GM23338 (cell line): ENCODE measurements at regions not wholly inside any gene's neighbourhood (a gene's known extent, or its start where the extent isn't known, plus 50 kb on each side); places are given as distances from the start of the nearest gene placed in this dataset.
A peak's percentile ranks its signal among the peaks of the same experiment; 100 is the strongest.

Source experiments
- ATAC-seq: fragments of 200-7000 bp; cut with Tn5 transposase; 3 replicates; pipeline ENCODE4 v1.9.1; 2020
- DNase-seq: peaks from one replicate; pipeline ENCODE4 v3.0.0-alpha.2; 2015; ENCODE audit warnings: low spot score
- H2AFZ ChIP-seq: fragments of 200-600 bp; sonication (generic); 2 replicates; pipeline ENCODE4 v1.8.0; 2016; ENCODE audit warnings: antibody characterized with exemption, mild to moderate bottlenecking, moderate library complexity
- H3F3A ChIP-seq: fragments of 200-600 bp; sonication (generic); replicated peaks from 2 replicates; pipeline ENCODE4 v1.8.0; 2017; ENCODE audit warnings: antibody characterized with exemption, mixed run types, low read depth
- H3K27ac ChIP-seq: fragments of 200-600 bp; sonication (generic); 2 replicates; pipeline ENCODE4 v1.6.1; 2016; ENCODE audit warnings: low read depth
- H3K27me3 ChIP-seq: fragments of 200-600 bp; sonication (generic); 2 replicates; pipeline ENCODE4 v1.8.0; 2016; ENCODE audit warnings: mild to moderate bottlenecking, mixed run types, moderate library complexity; ENCODE audit not compliant: insufficient read depth
- H3K36me3 ChIP-seq: fragments of 200-600 bp; sonication (generic); 2 replicates; pipeline ENCODE4 v1.8.0; 2016; ENCODE audit warnings: mild to moderate bottlenecking; ENCODE audit not compliant: insufficient read depth
- H3K4me1 ChIP-seq: fragments of 200-600 bp; sonication (generic); 2 replicates; pipeline ENCODE4 v1.8.0; 2016; ENCODE audit warnings: mild to moderate bottlenecking, moderate library complexity; ENCODE audit not compliant: insufficient read depth
- H3K4me2 ChIP-seq: fragments of 200-600 bp; sonication (generic); 2 replicates; pipeline ENCODE4 v1.7.1; 2017; ENCODE audit warnings: mixed run types
- H3K4me3 ChIP-seq: fragments of 200-600 bp; sonication (generic); 2 replicates; pipeline ENCODE4 v1.6.1; 2016; ENCODE audit warnings: mixed run types
- H3K79me2 ChIP-seq: fragments of 200-600 bp; sonication (generic); replicated peaks from 2 replicates; pipeline ENCODE4 v1.8.0; 2017; ENCODE audit warnings: mild to moderate bottlenecking; ENCODE audit not compliant: insufficient read depth
- H3K9me2 ChIP-seq: fragments of 200-600 bp; sonication (generic); 2 replicates; pipeline ENCODE4 v1.8.0; 2017; ENCODE audit not compliant: insufficient read depth
- H4K20me1 ChIP-seq: fragments of 200-600 bp; sonication (generic); replicated peaks from 2 replicates; pipeline ENCODE4 v1.8.0; 2017; ENCODE audit warnings: mild to moderate bottlenecking; ENCODE audit not compliant: insufficient read depth
- H3K27ac Mint-ChIP-seq: 2 replicates; pipeline ENCODE4 v1.8.0; 2020; ENCODE audit warnings: inconsistent platforms, mild to moderate bottlenecking, moderate library complexity, mixed read lengths
- H3K27me3 Mint-ChIP-seq: 3 replicates; pipeline ENCODE4 v1.8.0; 2022; ENCODE audit warnings: low read depth, mild to moderate bottlenecking, moderate library complexity, mixed read lengths, inconsistent platforms; ENCODE audit not compliant: insufficient read depth, poor library complexity
- H3K36me3 Mint-ChIP-seq: 3 replicates; pipeline ENCODE4 v1.8.0; 2021; ENCODE audit warnings: low read depth, mild to moderate bottlenecking, inconsistent platforms, moderate library complexity, mixed read lengths
- H3K4me1 Mint-ChIP-seq: 3 replicates; pipeline ENCODE4 v1.8.0; 2020; ENCODE audit warnings: mild to moderate bottlenecking, inconsistent platforms, mixed read lengths
- H3K4me3 Mint-ChIP-seq: 3 replicates; pipeline ENCODE4 v1.8.0; 2021; ENCODE audit warnings: moderate library complexity, mild to moderate bottlenecking, inconsistent platforms, mixed read lengths
- H3K9me3 Mint-ChIP-seq: 3 replicates; pipeline ENCODE4 v1.8.0; 2020; ENCODE audit warnings: moderate library complexity, mild to moderate bottlenecking, inconsistent platforms, mixed read lengths
- CREB1 ChIP-seq: fragments of 250-450 bp; sonication (Bioruptor Pico); IDR thresholded peaks from 2 replicates; pipeline ENCODE4 v1.5.0; 2020; ENCODE audit warnings: low read depth, mild to moderate bottlenecking, moderate library complexity
- EZH2 ChIP-seq: fragments of 200-600 bp; sonication (generic); IDR thresholded peaks from one replicate; pipeline ENCODE4 v1.8.0; 2017; ENCODE audit warnings: antibody characterized with exemption, mild to moderate bottlenecking, low read depth; ENCODE audit not compliant: unreplicated experiment
- EZH2phosphoT487 ChIP-seq: fragments of 200-600 bp; sonication (generic); IDR thresholded peaks from one replicate; pipeline ENCODE4 v1.8.1; 2018; ENCODE audit warnings: antibody characterized with exemption; ENCODE audit not compliant: unreplicated experiment
- JUNB ChIP-seq: IDR thresholded peaks from one replicate; pipeline ENCODE4 v1.6.1; 2016; ENCODE audit warnings: antibody characterized with exemption; ENCODE audit not compliant: unreplicated experiment
- NANOG ChIP-seq: IDR thresholded peaks from 2 replicates; pipeline ENCODE4 v1.6.1; 2016; ENCODE audit warnings: antibody characterized with exemption, borderline replicate concordance
- POLR2AphosphoS5 ChIP-seq: IDR thresholded peaks from 2 replicates; pipeline ENCODE4 v1.6.1; 2016; ENCODE audit warnings: antibody characterized with exemption, low read depth
- REST ChIP-seq: IDR thresholded peaks from one replicate; pipeline ENCODE4 v1.6.1; 2018; ENCODE audit warnings: antibody characterized with exemption; ENCODE audit not compliant: unreplicated experiment
- STAT1 ChIP-seq: IDR thresholded peaks from one replicate; pipeline ENCODE4 v1.6.1; 2016; ENCODE audit warnings: antibody characterized with exemption; ENCODE audit not compliant: unreplicated experiment
- ZNF331 ChIP-seq: fragments of 250-450 bp; sonication (Bioruptor Pico); IDR thresholded peaks from 2 replicates; pipeline ENCODE4 v1.5.0; 2020; ENCODE audit warnings: low read depth, mild to moderate bottlenecking, moderate library complexity
- ZNF462 ChIP-seq: fragments of 250-450 bp; sonication (Bioruptor Pico); IDR thresholded peaks from 2 replicates; pipeline ENCODE4 v1.5.0; 2020; ENCODE audit warnings: mild to moderate bottlenecking, moderate library complexity

- Mint-ChIP-seq H3K9me3 (no peaks in the 10 kb centered on the region), H3K27ac (no peak overlapping the region; the same call in 1 of the 2 replicates), H3K4me3 (no peak overlapping the region), H3K36me3 (peaks cover 2% of the 10 kb centered on the region; the same call in 1 of the 3 replicates), H3K4me1 (peaks cover 15% of the 10 kb centered on the region; the same call in 2 of the 3 replicates), H3K27me3 (no peaks in the 10 kb centered on the region)
- no peaks in the 10 kb centered on the region for H4K20me1 ChIP-seq
- no peaks in the 10 kb centered on the region for H3F3A ChIP-seq
- no peak for TF ChIP-seq ZNF331 (CRISPR knock-in tag)
- no peak for TF ChIP-seq JUNB
- no peak for TF ChIP-seq STAT1
- TF ChIP-seq POLR2AphosphoS5: no peak
- TF ChIP-seq EZH2phosphoT487: no peak
- no peak for TF ChIP-seq CREB1 (CRISPR knock-in tag)
- no peak overlapping the region for H3K4me2 ChIP-seq
- 0 out of 2 replicates have a peak overlapping the region, but pooled peaks have one; percentile 28 for H2AFZ ChIP-seq
- H3K4me3 ChIP-seq: no peak overlapping the region
- H3K27me3 ChIP-seq: no peaks in the 10 kb centered on the region
- ATAC-seq (no peak), DNase-seq (no peak)
- H3K79me2 ChIP-seq: no peaks in the 10 kb centered on the region
- H3K9me2 ChIP-seq: no peaks in the 10 kb centered on the region
- H3K36me3 ChIP-seq: no peaks in the 10 kb centered on the region
- H3K4me1 ChIP-seq: peaks cover 19% of the 10 kb centered on the region
- H3K27ac ChIP-seq: no peak overlapping the region
These were observed 978.1 kb upstream of the CDH2 start for GRCh38 chr18:29154758-29155725.

GRCh38 chr18:29154196-29154757 lies 977.3 kb upstream of the CDH2 start:
- no peak for DNase-seq
- Histone ChIP-seq H3K4me1 (peaks cover 11% of the 10 kb centered on the region), H3K4me3 (no peak overlapping the region), H3K79me2 (no peaks in the 10 kb centered on the region), H3F3A (no peaks in the 10 kb centered on the region), H2AFZ (no peak overlapping the region), H4K20me1 (no peaks in the 10 kb centered on the region), H3K36me3 (no peaks in the 10 kb centered on the region), H3K27me3 (no peaks in the 10 kb centered on the region), H3K4me2 (no peak overlapping the region), H3K27ac (no peak overlapping the region), H3K9me2 (no peaks in the 10 kb centered on the region)
- Mint-ChIP-seq H3K27me3 (no peaks in the 10 kb centered on the region), H3K27ac (no peak overlapping the region), H3K4me3 (no peak overlapping the region), H3K9me3 (no peaks in the 10 kb centered on the region), H3K4me1 (peaks cover 7% of the 10 kb centered on the region; the same call in 2 of the 3 replicates), H3K36me3 (peaks cover 2% of the 10 kb centered on the region; the same call in 1 of the 3 replicates)
- ATAC-seq: no peak
- TF ChIP-seq NANOG (no peak), EZH2 (no peak), CREB1 (CRISPR knock-in tag) (no peak), REST (no peak), ZNF331 (CRISPR knock-in tag) (no peak), ZNF462 (no peak)
